ENCODE measurements at regions not wholly inside any gene's neighbourhood (a gene's known extent, or its start where the extent isn't known, plus 50 kb on each side); places are given as distances from the start of the nearest gene placed in this dataset.

DNA sequence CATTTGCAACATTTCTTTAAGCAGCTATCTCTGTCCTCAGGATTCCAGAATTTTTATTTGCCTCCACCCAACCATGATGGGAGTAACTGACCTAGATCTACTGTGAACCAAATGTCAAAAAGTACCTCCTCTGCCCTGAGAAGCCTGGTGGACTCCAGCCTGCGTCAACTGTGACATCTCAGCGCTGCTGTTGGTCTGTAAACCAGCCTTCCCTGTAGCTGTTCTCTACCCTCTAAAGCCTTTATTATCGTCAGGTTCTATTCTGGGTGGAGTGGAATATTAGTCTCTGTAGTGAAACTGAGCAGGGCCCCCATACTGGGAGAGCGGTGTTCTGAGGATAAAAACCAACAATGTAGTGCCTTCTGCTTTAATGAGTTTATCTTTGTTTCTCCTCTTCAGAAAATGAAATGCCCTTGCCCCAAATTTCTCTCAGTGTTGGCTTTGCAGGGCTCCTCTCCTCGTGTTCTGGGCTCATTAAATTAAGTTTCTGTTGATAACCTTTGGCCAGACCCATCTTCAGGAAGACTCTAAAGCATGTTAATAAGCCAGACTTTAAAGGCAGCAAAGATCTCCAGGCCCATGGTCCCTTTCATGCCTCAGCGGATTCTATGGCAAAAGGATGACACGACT is 223.1 kb upstream of the PLXNA2 start:
- TF ChIP-seq CTCF (IDR thresholded peaks at IDR 0.05), result no peak
- TF ChIP-seq TCF7L2 (IDR thresholded peaks at IDR 0.05; ENCODE audit: low read depth, low read length), result no peak
- no peak for TF ChIP-seq REST (IDR thresholded peaks at IDR 0.05; ENCODE audit: insufficient read depth in 1 of 2, low read depth in 2 of 2, low read length in 1 of 2)
